Right lobe of liver (tissue), 4 donors: ENCODE measurements at regions not wholly inside any gene's neighbourhood (a gene's known extent, or its start where the extent isn't known, plus 50 kb on each side); places are given as distances from the start of the nearest gene placed in this dataset.

ENCODE experiments used
- POLR2A ChIP-seq: fragments of 450-650 bp; IDR thresholded peaks from one replicate; pipeline ENCODE4 v1.6.1; 2017; ENCODE audit warnings: antibody characterized with exemption, mild to moderate bottlenecking
- TF ChIP-seq, protein P1 (sequence below), 4 donors: fragments of 200-600 bp in 3 of 4; fragments of 450-650 bp in 1 of 4; IDR thresholded peaks; one replicate each; pipeline versions ENCODE4 v1.5.1 to v1.8.0; 2016 to 2022; ENCODE audit warnings: antibody characterized with exemption in 4 of 4, mild to moderate bottlenecking in 2 of 4
- donor health status: DM: no; HTN: no; CAD: no.
- donor health status: DM: no; HTN: no; CAD: no.
- donor health status: DM: no; HTN: yes; CAD: no.

DNA sequence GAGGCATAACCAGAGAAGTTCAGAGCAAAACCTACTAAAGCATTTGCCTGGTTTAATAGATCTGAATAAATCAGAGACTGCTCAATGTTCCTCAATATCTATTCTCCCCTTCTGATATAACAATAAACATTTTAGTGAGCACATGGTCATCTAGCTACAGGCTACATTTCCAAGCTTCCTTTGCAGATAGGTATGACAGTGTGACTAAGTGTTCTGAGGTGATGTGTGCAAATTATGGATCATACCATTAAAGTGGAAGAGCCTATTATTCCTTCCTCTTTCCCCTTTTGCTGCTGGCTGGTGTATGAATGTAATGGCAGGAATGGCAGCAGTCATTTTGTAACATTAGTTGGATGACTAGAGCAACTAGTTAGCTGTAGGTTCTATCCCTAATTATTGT lies 285.8 kb upstream of the RASA1 start:
- TF ChIP-seq, protein P1, sequence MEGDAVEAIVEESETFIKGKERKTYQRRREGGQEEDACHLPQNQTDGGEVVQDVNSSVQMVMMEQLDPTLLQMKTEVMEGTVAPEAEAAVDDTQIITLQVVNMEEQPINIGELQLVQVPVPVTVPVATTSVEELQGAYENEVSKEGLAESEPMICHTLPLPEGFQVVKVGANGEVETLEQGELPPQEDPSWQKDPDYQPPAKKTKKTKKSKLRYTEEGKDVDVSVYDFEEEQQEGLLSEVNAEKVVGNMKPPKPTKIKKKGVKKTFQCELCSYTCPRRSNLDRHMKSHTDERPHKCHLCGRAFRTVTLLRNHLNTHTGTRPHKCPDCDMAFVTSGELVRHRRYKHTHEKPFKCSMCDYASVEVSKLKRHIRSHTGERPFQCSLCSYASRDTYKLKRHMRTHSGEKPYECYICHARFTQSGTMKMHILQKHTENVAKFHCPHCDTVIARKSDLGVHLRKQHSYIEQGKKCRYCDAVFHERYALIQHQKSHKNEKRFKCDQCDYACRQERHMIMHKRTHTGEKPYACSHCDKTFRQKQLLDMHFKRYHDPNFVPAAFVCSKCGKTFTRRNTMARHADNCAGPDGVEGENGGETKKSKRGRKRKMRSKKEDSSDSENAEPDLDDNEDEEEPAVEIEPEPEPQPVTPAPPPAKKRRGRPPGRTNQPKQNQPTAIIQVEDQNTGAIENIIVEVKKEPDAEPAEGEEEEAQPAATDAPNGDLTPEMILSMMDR (IDR thresholded peaks at IDR 0.05) = no peak
- no peak for TF ChIP-seq POLR2A
